Upper lobe of left lung (tissue), 6 donors: ENCODE measurements at regions not wholly inside any gene's neighbourhood (a gene's known extent, or its start where the extent isn't known, plus 50 kb on each side); places are given as distances from the start of the nearest gene placed in this dataset.
A peak's percentile ranks its signal among the peaks of the same experiment; 100 is the strongest.
"Not testable (repeated sequence)": the region's sequence is repeated elsewhere in the genome, so short reads cannot be mapped to it uniquely, and the experiment has no call there.

ENCODE experiments used
- ATAC-seq, 2 donors: fragments of 200-7000 bp; cut with Tn5 transposase; one replicate each; pipeline ENCODE4 v1.9.1; 2022; ENCODE audit warnings: mild to moderate bottlenecking in 2 of 2, moderate library complexity in 2 of 2; ENCODE audit not compliant: low FRiP score in 2 of 2
- DNase-seq, 2 donors: peaks; one replicate each; pipeline ENCODE4 v3.0.0-alpha.2; 2019 to 2020
- H3K27ac ChIP-seq, 4 donors: fragments of 200-600 bp; sonication (generic); one replicate each; pipeline ENCODE4 v1.5.1; 2016 to 2019
- H3K27me3 ChIP-seq, 4 donors: fragments of 200-600 bp; sonication (generic); one replicate each; pipeline ENCODE4 v1.5.1; 2017 to 2019
- H3K36me3 ChIP-seq, 4 donors: fragments of 200-600 bp; sonication (generic); one replicate each; pipeline ENCODE4 v1.5.1; 2016 to 2019
- H3K4me1 ChIP-seq, 4 donors: fragments of 200-600 bp; sonication (generic); one replicate each; pipeline ENCODE4 v1.5.1; 2018 to 2019
- H3K4me3 ChIP-seq, 4 donors: fragments of 200-600 bp; sonication (generic); one replicate each; pipeline ENCODE4 v1.5.1; 2017 to 2019; ENCODE audit warnings: mild to moderate bottlenecking in 2 of 4, moderate library complexity in 1 of 4
- H3K9me3 ChIP-seq, 4 donors: fragments of 200-600 bp; sonication (generic); one replicate each; pipeline ENCODE4 v1.5.1; 2018 to 2019
- EP300 ChIP-seq, 4 donors: sonication (generic); formaldehyde crosslinking; IDR thresholded peaks; one replicate each; pipeline ENCODE4 v1.5.1; 2017; ENCODE audit warnings: antibody characterized with exemption in 4 of 4, control low read depth in 2 of 4
- POLR2A ChIP-seq, 4 donors: fragments of 450-650 bp; IDR thresholded peaks; one replicate each; pipeline ENCODE4 v1.5.1; 2016 to 2017; ENCODE audit warnings: antibody characterized with exemption in 4 of 4, mild to moderate bottlenecking in 2 of 4
- POLR2AphosphoS5 ChIP-seq, 2 donors: sonication (generic); formaldehyde crosslinking; IDR thresholded peaks; one replicate each; pipeline ENCODE4 v1.5.1; 2017; ENCODE audit warnings: antibody characterized with exemption in 2 of 2
- WGBS, 2 donors: methylation state at CpG; one replicate each; pipeline ENCODE4 v1.1.5; 2017 to 2018; 5-methylcytosine and 5-hydroxymethylcytosine counted together
- TF ChIP-seq, protein P1 (sequence below), 6 experiments: fragments of 450-650 bp in 4 of 6; fragments of 200-600 bp in 2 of 6; sonication (generic) in 2 of 6; IDR thresholded peaks; one replicate each; pipeline ENCODE4 v1.5.1; 2016 to 2019; ENCODE audit warnings: antibody characterized with exemption in 6 of 6
- donor health status: DM: no; HTN: no; CAD: no; lungs with moderate emphysema.
- donor health status: DM: no; HTN: yes; CAD: no; lungs with severe emphysema.

DNA sequence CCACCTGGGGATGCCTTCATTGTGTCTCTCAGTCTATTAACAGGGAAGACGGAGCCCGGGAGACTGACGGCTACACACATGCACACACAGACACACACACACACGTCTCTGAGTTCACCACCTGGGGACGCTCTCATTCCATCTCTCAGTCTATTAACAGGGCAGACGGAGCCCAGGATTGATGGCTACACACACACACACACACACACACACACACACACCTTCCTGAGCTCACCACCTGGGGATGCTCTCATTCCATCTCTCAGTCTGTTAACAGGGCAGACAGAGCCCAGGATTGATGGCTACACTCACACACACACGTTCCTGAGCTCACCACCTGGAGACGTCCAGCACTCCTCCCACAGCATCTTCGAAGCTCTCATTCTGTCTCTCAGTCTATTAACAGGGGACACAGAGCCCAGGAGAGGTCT, 143.9 kb downstream of the OR4M2 start:
- no peaks in the 10 kb centered on the region for H3K4me1 ChIP-seq
- H3K9me3 ChIP-seq, result no peaks in the 10 kb centered on the region
- WGBS, 2 donors, result 71 to 81% methylated on average over 7 to 9 of the region's 9 CpGs
- DNase-seq, result peak in 1 of 2 donors; percentile 20
- H3K27me3 ChIP-seq, result no peaks in the 10 kb centered on the region
- TF ChIP-seq, protein P1, sequence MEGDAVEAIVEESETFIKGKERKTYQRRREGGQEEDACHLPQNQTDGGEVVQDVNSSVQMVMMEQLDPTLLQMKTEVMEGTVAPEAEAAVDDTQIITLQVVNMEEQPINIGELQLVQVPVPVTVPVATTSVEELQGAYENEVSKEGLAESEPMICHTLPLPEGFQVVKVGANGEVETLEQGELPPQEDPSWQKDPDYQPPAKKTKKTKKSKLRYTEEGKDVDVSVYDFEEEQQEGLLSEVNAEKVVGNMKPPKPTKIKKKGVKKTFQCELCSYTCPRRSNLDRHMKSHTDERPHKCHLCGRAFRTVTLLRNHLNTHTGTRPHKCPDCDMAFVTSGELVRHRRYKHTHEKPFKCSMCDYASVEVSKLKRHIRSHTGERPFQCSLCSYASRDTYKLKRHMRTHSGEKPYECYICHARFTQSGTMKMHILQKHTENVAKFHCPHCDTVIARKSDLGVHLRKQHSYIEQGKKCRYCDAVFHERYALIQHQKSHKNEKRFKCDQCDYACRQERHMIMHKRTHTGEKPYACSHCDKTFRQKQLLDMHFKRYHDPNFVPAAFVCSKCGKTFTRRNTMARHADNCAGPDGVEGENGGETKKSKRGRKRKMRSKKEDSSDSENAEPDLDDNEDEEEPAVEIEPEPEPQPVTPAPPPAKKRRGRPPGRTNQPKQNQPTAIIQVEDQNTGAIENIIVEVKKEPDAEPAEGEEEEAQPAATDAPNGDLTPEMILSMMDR (IDR thresholded peaks at IDR 0.05), result no peak
- ATAC-seq, result no peak
- no peak overlapping the region for H3K4me3 ChIP-seq
- H3K27ac ChIP-seq, result no peak overlapping the region
- no peaks in the 10 kb centered on the region for H3K36me3 ChIP-seq

DNA sequence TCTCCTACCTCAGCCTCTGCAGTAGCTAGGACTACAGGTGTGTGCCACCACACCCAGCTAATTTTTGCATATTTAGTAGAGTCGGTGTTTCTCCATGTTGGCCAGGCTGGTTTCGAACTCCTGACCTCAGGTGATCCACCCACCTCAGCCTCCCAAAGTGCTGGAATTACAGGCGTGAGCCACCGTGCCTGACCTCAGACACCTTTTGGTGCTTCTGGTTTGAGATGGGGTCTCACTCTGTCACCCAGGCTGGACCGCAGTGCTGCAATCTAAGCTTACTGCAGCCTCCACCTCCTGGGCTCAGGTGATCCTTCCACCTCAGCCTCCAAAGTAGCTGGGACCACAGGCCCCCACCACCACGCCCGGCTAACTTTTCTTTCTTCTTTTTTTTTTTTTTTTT, 144.6 kb downstream of the OR4M2 start:
- H3K4me3 ChIP-seq, H3K36me3 ChIP-seq, H3K27ac ChIP-seq, H3K4me1 ChIP-seq, H3K27me3 ChIP-seq, ATAC-seq, H3K9me3 ChIP-seq: not testable (repeated sequence)
- DNase-seq, result peak in 1 of 2 donors; percentile 19
- WGBS, 2 donors, result 92 to 95% methylated on average over 3 to 7 of the region's 7 CpGs

DNA sequence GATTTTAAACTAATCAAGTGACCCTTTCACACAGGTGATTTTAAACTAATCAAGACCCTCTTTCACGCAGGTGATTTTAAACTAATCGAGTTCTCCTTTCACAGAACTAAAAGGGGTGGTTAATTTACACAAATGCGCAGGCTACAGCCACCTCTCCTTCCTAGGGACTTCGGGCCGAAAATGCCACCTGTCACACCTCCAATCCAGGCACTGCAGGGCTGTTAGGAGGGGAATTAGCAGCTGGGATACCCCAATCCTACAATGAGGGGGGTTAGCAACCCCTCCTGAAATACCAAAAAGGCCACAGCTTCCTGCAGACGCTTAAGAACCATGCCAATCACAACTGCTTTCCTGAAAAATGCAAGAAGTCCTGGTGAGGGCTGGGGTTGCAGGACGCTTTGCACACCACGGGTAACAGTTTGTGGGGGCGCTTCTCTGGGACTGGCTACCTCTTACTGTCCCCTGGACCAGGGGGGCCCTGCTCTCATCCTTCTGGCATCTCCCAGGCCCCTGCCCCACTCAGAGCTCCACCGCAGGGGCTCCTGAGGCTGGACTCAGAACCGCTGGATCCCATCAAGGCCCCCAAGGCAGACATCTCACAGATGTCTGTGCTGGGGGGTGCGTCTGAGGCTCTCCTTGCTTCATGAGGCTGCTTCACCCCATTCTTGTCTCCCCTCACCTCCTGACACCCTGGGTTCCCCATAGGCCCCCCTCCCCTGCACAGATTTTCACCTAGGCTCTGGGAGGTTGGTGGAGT, 145.9 kb downstream of the OR4M2 start:
- no peak for ATAC-seq

DNA sequence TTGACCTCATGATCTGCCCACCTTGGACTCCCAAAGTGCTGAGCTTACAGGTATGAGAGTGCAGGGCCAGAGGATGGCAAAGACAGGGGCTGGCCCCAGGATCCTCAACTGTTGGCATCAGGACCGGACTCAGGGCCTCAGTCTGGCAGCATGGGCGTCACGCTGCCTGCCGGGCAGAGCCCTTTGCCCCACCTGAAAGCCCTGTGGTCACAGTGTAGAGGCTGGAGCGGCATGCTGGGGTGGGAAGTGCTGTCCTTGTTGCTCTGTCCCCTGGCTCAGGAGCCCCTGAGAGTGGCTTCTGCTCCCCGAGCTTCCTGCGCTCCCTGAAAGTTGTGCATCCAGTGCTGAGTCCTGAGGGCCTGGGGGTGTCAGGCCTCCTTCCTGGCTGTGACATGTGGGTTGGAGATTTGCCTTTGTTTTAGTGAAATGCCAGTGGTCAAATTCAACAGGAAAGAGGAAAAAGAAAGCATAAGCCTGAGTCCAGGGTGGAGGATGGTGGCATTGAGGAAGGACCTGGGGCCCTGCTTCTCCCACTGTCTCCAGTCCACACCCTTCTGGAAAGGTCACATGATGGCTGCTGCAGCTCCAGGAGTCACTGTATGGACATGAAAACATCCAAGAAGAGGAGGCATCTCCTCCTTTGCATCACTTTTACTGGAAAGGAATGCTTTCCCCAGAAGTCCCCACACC, 147.2 kb downstream of the OR4M2 start:
- WGBS, 2 donors, result 90 to 100% methylated on average over 2 to 7 of the region's 7 CpGs
- no peak overlapping the region for H3K4me3 ChIP-seq
- H3K4me1 ChIP-seq, result no peaks in the 10 kb centered on the region
- DNase-seq (peak in 1 of 2 donors; percentile 23), ATAC-seq (no peak)
- no peaks in the 10 kb centered on the region for H3K9me3 ChIP-seq
- TF ChIP-seq POLR2AphosphoS5 (IDR thresholded peaks at IDR 0.05) (no peak), POLR2A (IDR thresholded peaks at IDR 0.05) (no peak), EP300 (IDR thresholded peaks at IDR 0.05) (no peak)
- TF ChIP-seq, protein P1 (IDR thresholded peaks at IDR 0.05), result no peak
- H3K27ac ChIP-seq, result no peak overlapping the region
- no peaks in the 10 kb centered on the region for H3K27me3 ChIP-seq
- H3K36me3 ChIP-seq, result no peaks in the 10 kb centered on the region

More for the DNA sequence above, 145.9 kb downstream of the OR4M2 start:
- 74 to 75% methylated on average over 11 to 12 of the region's 12 CpGs for WGBS, 2 donors
- DNase-seq, result peak in 1 of 2 donors; percentile 19
- TF ChIP-seq EP300 (IDR thresholded peaks at IDR 0.05) (no peak), POLR2AphosphoS5 (IDR thresholded peaks at IDR 0.05) (no peak), POLR2A (IDR thresholded peaks at IDR 0.05) (no peak)
- TF ChIP-seq, protein P1 (IDR thresholded peaks at IDR 0.05), result no peak
- Histone ChIP-seq H3K27ac (no peak overlapping the region), H3K9me3 (no peaks in the 10 kb centered on the region), H3K4me3 (no peak overlapping the region), H3K4me1 (no peaks in the 10 kb centered on the region), H3K36me3 (no peaks in the 10 kb centered on the region), H3K27me3 (no peaks in the 10 kb centered on the region)

DNA sequence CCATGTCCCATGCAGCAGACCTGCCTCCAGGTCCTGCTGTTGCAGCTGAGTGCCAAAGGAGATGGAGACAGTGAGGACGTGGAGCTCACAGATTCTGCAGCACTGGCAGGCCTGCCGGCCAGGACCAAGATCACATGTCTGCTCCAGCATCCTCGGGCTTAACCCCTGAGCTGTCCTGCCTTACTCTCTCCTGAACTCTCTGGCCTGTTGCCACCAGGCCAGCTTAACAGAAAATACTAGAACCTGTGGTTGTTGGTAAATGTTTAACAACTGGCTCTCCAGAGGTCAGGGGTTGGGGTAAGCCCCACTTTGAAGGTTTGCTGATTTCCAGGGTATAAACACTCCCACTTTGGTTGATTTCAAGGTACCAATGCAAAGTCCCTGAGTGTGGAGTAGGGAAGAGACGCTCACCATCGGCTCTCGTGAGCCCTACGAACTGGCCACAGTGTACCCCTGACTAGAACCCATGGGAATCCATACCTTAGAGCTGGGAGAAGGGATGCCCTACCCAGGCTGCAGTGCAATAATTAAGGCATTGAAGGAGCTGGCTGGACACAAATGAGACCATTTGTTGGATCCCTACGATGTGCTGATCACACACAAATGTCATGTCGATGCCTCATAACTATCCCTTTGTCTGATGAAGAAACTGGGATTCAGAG, 147.9 kb downstream of the OR4M2 start:
- DNase-seq (peak in 1 of 2 donors; percentile 21), ATAC-seq (no peak)
- WGBS, 2 donors, result 84 to 85% methylated on average over 7 to 9 of the region's 9 CpGs
- H3K9me3 ChIP-seq, result no peaks in the 10 kb centered on the region
- no peak overlapping the region for H3K27ac ChIP-seq
- no peak for TF ChIP-seq EP300 (IDR thresholded peaks at IDR 0.05)
- no peak for TF ChIP-seq POLR2A (IDR thresholded peaks at IDR 0.05)
- TF ChIP-seq, protein P1 (IDR thresholded peaks at IDR 0.05), result no peak
- no peak for TF ChIP-seq POLR2AphosphoS5 (IDR thresholded peaks at IDR 0.05)
- no peaks in the 10 kb centered on the region for H3K4me1 ChIP-seq
- no peak overlapping the region for H3K4me3 ChIP-seq
- no peaks in the 10 kb centered on the region for H3K27me3 ChIP-seq
- no peaks in the 10 kb centered on the region for H3K36me3 ChIP-seq
